HepG2 (cell line): ENCODE measurements at regions not wholly inside any gene's neighbourhood (a gene's known extent, or its start where the extent isn't known, plus 50 kb on each side); places are given as distances from the start of the nearest gene placed in this dataset.

Experiments
- ATAC-seq: fragments of 200-7000 bp; cut with Tn5 transposase; 3 replicates; pipeline ENCODE4 v1.9.1; 2020; ENCODE audit warnings: mild to moderate bottlenecking, moderate library complexity
- BruUV-seq: library from RNA; stranded (reverse); fragments of 400-500 nt; replicated peaks from 2 replicates; lab custom pipeline; 2021; lab: Mats Ljungman, UMichigan
- CTCF ChIA-PET: fragments of 300-600 bp; formaldehyde crosslinking; extraction: SDS; loops from one replicate; lab custom pipeline; 2021; ENCODE audit warnings: low total read pairs, inconsistent platforms, low intra/inter-chr PET ratio; lab: Yijun Ruan, JAX
- POLR2A ChIA-PET: fragments of 350-600 bp; sonication (Branson Sonifier 250); formaldehyde crosslinking; loops from one replicate; lab custom pipeline; 2020; ENCODE audit warnings: antibody characterized with exemption, inconsistent platforms; lab: Yijun Ruan, JAX
- DNase-seq: peaks from one replicate; pipeline ENCODE4 v3.0.0-alpha.2; 2015; ENCODE audit warnings: low spot score
- FAIRE-seq: peaks from 3 replicates; lab custom pipeline; 2011; peaks lifted over from hg19 to GRCh38; lab: Jason Lieb, UNC
- H2AFZ ChIP-seq: one replicate; pipeline ENCODE4 v1.6.1; 2011; ENCODE audit warnings: low read length, inconsistent platforms
- H3K27ac ChIP-seq: fragments of 300-600 bp; 3 replicates; pipeline ENCODE4 v1.8.0; 2011; ENCODE audit warnings: mixed run types, mild to moderate bottlenecking, mixed read lengths, low read length, inconsistent platforms; ENCODE audit not compliant: insufficient read depth; ENCODE audit errors: extremely low read length
- H3K27me3 ChIP-seq, 2 experiments: fragments of 200-600 bp in 1 of 2; 2 replicates in 1 of 2; 3 replicates in 1 of 2; pipeline versions ENCODE4 v1.6.0 to v1.8.0; 2011; ENCODE audit warnings: low read length in 2 of 2, mild to moderate bottlenecking in 2 of 2, moderate library complexity in 2 of 2, inconsistent platforms in 1 of 2; ENCODE audit not compliant: insufficient read depth in 2 of 2, control insufficient read depth in 1 of 2
- H3K36me3 ChIP-seq, 2 experiments: fragments of 200-600 bp in 1 of 2; replicated peaks in 1 of 2; 2 replicates in 1 of 2; 3 replicates in 1 of 2; pipeline versions ENCODE4 v1.5.1 to v1.8.0; 2011; ENCODE audit warnings: low read length in 2 of 2, inconsistent platforms in 1 of 2; ENCODE audit not compliant: insufficient read depth in 2 of 2, control insufficient read depth in 1 of 2
- H3K4me1 ChIP-seq: 2 replicates; pipeline ENCODE4 v1.5.1; 2012; ENCODE audit warnings: low read length, inconsistent platforms; ENCODE audit not compliant: insufficient read depth
- H3K4me2 ChIP-seq: 2 replicates; pipeline ENCODE4 v1.6.0; 2011; ENCODE audit warnings: low read depth, low read length, inconsistent platforms
- H3K4me3 ChIP-seq, 3 experiments: fragments of 200-600 bp in 1 of 3; sonication (generic), shearing (Covaris generic) in 1 of 3; replicated peaks in 1 of 3; 2 replicates each; pipeline ENCODE4 v1.5.1; 2011 to 2016; ENCODE audit warnings: low read length in 3 of 3, inconsistent platforms in 2 of 3, low read depth in 2 of 3, mild to moderate bottlenecking in 2 of 3, control low read depth in 1 of 3, mixed read lengths in 1 of 3; ENCODE audit not compliant: insufficient read depth in 1 of 3
- H3K79me2 ChIP-seq: one replicate; pipeline ENCODE4 v1.6.1; 2011; ENCODE audit warnings: low read length, inconsistent platforms; ENCODE audit not compliant: insufficient read depth
- H3K9ac ChIP-seq: 2 replicates; pipeline ENCODE4 v1.6.0; 2011; ENCODE audit warnings: mild to moderate bottlenecking, low read depth, low read length, inconsistent platforms; ENCODE audit not compliant: insufficient read depth
- H3K9me3 ChIP-seq: 2 replicates; pipeline ENCODE4 v1.5.1; 2012; ENCODE audit warnings: mild to moderate bottlenecking, low read length
- H4K20me1 ChIP-seq: 2 replicates; pipeline ENCODE4 v1.6.0; 2011; ENCODE audit warnings: inconsistent platforms, mild to moderate bottlenecking, low read length, moderate library complexity; ENCODE audit not compliant: insufficient read depth
- CBFB ChIP-seq: sonication (generic); formaldehyde crosslinking; IDR thresholded peaks from 2 replicates; pipeline ENCODE4 v1.4.0; 2020; ENCODE audit warnings: missing genetic modification reagents
- HHEX ChIP-seq: IDR thresholded peaks from 2 replicates; pipeline ENCODE4 v1.6.1; 2016; ENCODE audit warnings: control low read depth
- MTF2 ChIP-seq: sonication (generic); formaldehyde crosslinking; IDR thresholded peaks from 2 replicates; pipeline ENCODE4 v1.5.0; 2020; ENCODE audit warnings: missing genetic modification reagents, borderline replicate concordance
- MXI1 ChIP-seq: IDR thresholded peaks from 3 replicates; pipeline ENCODE4 v1.6.1; 2012; ENCODE audit warnings: low read depth, low read length, inconsistent platforms, borderline replicate concordance
- NR2F2 ChIP-seq: IDR thresholded peaks from 2 replicates; pipeline ENCODE4 v1.6.1; 2012; ENCODE audit warnings: low read depth, inconsistent platforms, borderline replicate concordance
- RFX5 ChIP-seq: IDR thresholded peaks from 2 replicates; pipeline ENCODE4 v1.6.1; 2011; ENCODE audit warnings: low read depth, low read length, improper control_type of control experiment
- SP5 ChIP-seq: IDR thresholded peaks from 2 replicates; pipeline ENCODE4 v1.6.1; 2016; ENCODE audit warnings: low read depth, borderline replicate concordance
- ZNF562 ChIP-seq: sonication (generic); formaldehyde crosslinking; IDR thresholded peaks from 2 replicates; pipeline ENCODE4 v1.8.0; 2022; ENCODE audit warnings: missing genetic modification reagents, borderline replicate concordance
- ZNF589 ChIP-seq: sonication (generic); formaldehyde crosslinking; conservative IDR thresholded peaks from 2 replicates; pipeline ENCODE4 v1.8.0; 2022; ENCODE audit warnings: mild to moderate bottlenecking, moderate library complexity, missing genetic modification reagents
- ZNF672 ChIP-seq: sonication (generic); formaldehyde crosslinking; IDR thresholded peaks from 2 replicates; pipeline ENCODE4 v1.8.1; 2022; ENCODE audit warnings: missing genetic modification reagents
- ZNF792 ChIP-seq: IDR thresholded peaks from 2 replicates; pipeline ENCODE4 v1.6.1; 2016
- WGBS: methylation state at CpG from one replicate; pipeline ENCODE4 v1.1.6; 2017; ENCODE audit warnings: low lambda C conversion rate; 5-methylcytosine and 5-hydroxymethylcytosine counted together
- in situ Hi-C: cut with HindIII; loops from 2 replicates; pipeline ENCODE4 v1.10.0; 2017; ENCODE audit warnings: low pct_unique_long_range_greater_than_20kb; ENCODE audit not compliant: extremely low pct_ligation_motif_present
- intact Hi-C: fragments of 100-400 bp; cut with micrococcal nuclease; formaldehyde crosslinking; loops from one replicate; pipeline ENCODE4 v1.10.0; 2022; ENCODE audit not compliant: unreplicated experiment
- TF ChIP-seq, protein P1 (sequence below): sonication (generic); formaldehyde crosslinking; IDR thresholded peaks from 2 replicates; pipeline ENCODE4 v1.8.0; 2022; ENCODE audit warnings: mild to moderate bottlenecking, missing genetic modification reagents
- TF ChIP-seq, protein P2 (sequence below), 2 experiments: IDR thresholded peaks; 2 replicates each; pipeline ENCODE4 v1.6.1; 2011 to 2012; ENCODE audit warnings: low read length in 2 of 2, borderline replicate concordance in 1 of 2, low read depth in 1 of 2, mild to moderate bottlenecking in 1 of 2, moderate library complexity in 1 of 2
- TF ChIP-seq, protein P3 (sequence below): sonication (generic); formaldehyde crosslinking; IDR thresholded peaks from 2 replicates; pipeline ENCODE4 v1.5.1; 2020; ENCODE audit warnings: missing genetic modification reagents, mild to moderate bottlenecking, borderline replicate concordance

DNA sequence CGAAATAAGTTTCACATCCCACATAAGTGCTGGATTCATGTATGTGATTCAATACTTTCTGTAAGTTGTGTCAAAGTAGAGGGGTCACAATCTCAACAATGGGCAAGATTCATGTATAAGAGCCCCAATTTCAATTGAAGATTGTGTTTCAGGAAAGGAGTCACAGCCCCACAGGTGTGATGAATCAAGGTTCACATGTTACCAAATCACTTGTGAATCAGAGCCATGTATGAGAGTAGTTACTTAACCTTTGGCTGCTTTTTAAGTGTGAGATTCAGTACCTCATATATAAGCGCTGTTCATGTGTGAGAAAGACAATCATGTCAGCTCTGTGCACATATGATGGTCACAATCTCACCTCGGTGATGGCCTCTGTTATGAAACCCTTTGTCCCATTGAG is 1100.0 kb upstream of the AMELY start:
- no peak for TF ChIP-seq HHEX (CRISPR knock-in tag)
- Histone ChIP-seq H3K36me3 (no peaks in the 10 kb centered on the region), H3K79me2 (no peaks in the 10 kb centered on the region), H4K20me1 (no peaks in the 10 kb centered on the region), H3K4me1 (no peaks in the 10 kb centered on the region), H3K9me3 (peaks cover 45% of the 10 kb centered on the region), H3K27me3 (no peaks in the 10 kb centered on the region), H2AFZ (no peak overlapping the region), H3K4me3 (no peak overlapping the region), H3K4me2 (no peak overlapping the region), H3K9ac (no peak overlapping the region), H3K27ac (no peak overlapping the region)
- no peak for FAIRE-seq
- in situ Hi-C loops = no loop called here
- intact Hi-C loops = no loop called here
- no peak for ATAC-seq
- CTCF ChIA-PET = no interaction called here
- no peak for DNase-seq
- POLR2A ChIA-PET = no interaction called here
- WGBS = 21% methylated on average over 2 of the region's 3 CpGs
- no TSS peak for BruUV-seq

DNA sequence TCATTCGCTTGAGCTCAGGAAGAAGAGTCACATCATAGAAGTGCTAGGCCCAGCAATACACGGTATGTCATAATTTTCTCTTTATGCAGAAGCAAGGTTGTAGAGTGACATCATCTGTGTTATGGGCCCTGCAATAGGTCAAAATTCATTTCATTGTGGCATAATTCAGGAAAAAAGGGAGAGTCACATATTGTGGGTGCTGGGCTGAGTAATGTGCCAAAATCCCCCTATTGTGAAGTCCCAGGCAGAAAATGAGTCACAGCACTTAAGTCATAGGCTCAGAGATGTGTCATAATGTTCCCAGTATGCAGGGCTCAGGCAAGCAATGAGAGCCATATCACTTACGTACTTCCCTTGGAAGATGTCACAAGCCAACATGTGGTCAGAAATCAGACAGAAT is 1092.6 kb upstream of the AMELY start:
- POLR2A ChIA-PET = no interaction called here
- intact Hi-C loops = no loop called here
- Histone ChIP-seq H3K9ac (no peak overlapping the region), H3K4me3 (no peak overlapping the region), H3K9me3 (peaks cover 14% of the 10 kb centered on the region; the same call in 1 of the 2 replicates), H4K20me1 (no peaks in the 10 kb centered on the region), H3K79me2 (no peaks in the 10 kb centered on the region), H3K4me1 (no peaks in the 10 kb centered on the region), H2AFZ (no peak overlapping the region), H3K27me3 (no peaks in the 10 kb centered on the region), H3K27ac (no peak overlapping the region), H3K4me2 (no peak overlapping the region), H3K36me3 (no peaks in the 10 kb centered on the region)
- CTCF ChIA-PET = no interaction called here
- DNase-seq (no peak), ATAC-seq (no peak), FAIRE-seq (no peak)
- no TSS peak for BruUV-seq
- TF ChIP-seq CBFB (CRISPR knock-in tag) (no peak), RFX5 (no peak), MTF2 (CRISPR knock-in tag) (no peak), ZNF589 (CRISPR knock-in tag) (no peak), SP5 (no peak), ZNF672 (CRISPR knock-in tag) (no peak), ZNF792 (CRISPR knock-in tag) (no peak), ZNF562 (CRISPR knock-in tag) (no peak), MXI1 (no peak), NR2F2 (no peak)
- TF ChIP-seq, protein P1, sequence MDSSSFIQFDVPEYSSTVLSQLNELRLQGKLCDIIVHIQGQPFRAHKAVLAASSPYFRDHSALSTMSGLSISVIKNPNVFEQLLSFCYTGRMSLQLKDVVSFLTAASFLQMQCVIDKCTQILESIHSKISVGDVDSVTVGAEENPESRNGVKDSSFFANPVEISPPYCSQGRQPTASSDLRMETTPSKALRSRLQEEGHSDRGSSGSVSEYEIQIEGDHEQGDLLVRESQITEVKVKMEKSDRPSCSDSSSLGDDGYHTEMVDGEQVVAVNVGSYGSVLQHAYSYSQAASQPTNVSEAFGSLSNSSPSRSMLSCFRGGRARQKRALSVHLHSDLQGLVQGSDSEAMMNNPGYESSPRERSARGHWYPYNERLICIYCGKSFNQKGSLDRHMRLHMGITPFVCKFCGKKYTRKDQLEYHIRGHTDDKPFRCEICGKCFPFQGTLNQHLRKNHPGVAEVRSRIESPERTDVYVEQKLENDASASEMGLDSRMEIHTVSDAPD (CRISPR knock-in tag) = no peak
- TF ChIP-seq, protein P2, sequence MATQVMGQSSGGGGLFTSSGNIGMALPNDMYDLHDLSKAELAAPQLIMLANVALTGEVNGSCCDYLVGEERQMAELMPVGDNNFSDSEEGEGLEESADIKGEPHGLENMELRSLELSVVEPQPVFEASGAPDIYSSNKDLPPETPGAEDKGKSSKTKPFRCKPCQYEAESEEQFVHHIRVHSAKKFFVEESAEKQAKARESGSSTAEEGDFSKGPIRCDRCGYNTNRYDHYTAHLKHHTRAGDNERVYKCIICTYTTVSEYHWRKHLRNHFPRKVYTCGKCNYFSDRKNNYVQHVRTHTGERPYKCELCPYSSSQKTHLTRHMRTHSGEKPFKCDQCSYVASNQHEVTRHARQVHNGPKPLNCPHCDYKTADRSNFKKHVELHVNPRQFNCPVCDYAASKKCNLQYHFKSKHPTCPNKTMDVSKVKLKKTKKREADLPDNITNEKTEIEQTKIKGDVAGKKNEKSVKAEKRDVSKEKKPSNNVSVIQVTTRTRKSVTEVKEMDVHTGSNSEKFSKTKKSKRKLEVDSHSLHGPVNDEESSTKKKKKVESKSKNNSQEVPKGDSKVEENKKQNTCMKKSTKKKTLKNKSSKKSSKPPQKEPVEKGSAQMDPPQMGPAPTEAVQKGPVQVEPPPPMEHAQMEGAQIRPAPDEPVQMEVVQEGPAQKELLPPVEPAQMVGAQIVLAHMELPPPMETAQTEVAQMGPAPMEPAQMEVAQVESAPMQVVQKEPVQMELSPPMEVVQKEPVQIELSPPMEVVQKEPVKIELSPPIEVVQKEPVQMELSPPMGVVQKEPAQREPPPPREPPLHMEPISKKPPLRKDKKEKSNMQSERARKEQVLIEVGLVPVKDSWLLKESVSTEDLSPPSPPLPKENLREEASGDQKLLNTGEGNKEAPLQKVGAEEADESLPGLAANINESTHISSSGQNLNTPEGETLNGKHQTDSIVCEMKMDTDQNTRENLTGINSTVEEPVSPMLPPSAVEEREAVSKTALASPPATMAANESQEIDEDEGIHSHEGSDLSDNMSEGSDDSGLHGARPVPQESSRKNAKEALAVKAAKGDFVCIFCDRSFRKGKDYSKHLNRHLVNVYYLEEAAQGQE (IDR thresholded peaks at IDR 0.05; ENCODE audit: borderline replicate concordance in 1 of 2, low read depth in 1 of 2, low read length in 2 of 2) = no peak
- TF ChIP-seq, protein P3, sequence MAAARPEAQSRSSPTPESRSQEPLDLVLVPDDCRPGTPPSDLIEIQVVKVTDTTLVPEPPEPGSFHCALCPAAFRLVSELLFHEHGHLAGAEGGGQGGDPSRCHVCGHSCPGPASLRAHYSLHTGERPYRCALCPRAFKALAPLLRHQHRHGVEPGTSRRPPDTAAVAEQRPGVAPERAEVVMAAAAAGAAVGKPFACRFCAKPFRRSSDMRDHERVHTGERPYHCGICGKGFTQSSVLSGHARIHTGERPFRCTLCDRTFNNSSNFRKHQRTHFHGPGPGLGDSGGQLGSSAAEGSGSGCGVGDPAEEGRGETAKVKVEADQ (CRISPR knock-in tag) = no peak
- WGBS = no CpG with 5 or more reads among the region's 3 CpGs
- in situ Hi-C loops = no loop called here
